GM21423 (cell line): ENCODE measurements at regions not wholly inside any gene's neighbourhood (a gene's known extent, or its start where the extent isn't known, plus 50 kb on each side); places are given as distances from the start of the nearest gene placed in this dataset.
"Not testable (repeated sequence)": the region's sequence is repeated elsewhere in the genome, so short reads cannot be mapped to it uniquely, and the experiment has no call there.

Source experiments
- ATAC-seq: cut with Tn5 transposase; IDR thresholded peaks from one replicate; pipeline ENCODE4 v1.9.1; 2021; ENCODE audit warnings: mild to moderate bottlenecking, moderate library complexity; ENCODE audit not compliant: unreplicated experiment

DNA sequence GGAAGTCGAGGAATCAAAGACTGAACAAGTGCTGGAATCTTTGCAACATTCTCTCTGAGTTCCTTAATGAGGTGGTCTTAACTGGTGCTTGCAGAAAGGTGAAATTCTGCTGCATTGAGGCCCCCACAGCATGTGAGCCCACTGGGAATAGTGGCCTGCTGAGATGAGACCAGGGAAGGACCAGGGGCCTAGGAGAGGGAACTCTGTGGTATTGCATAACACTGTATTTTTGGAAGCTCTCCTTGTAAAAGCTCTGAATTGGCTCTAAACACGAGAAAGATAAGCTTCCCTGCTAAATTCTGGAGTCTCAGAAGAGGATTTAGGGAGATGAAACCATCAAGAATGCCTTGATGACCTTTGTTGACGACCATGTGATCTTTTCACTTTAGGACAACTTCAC is 100.4 kb upstream of the TSC22D1 start:
- ATAC-seq = no peak

- ATAC-seq = no peak
Measured at GRCh38 chr13:44669534-44669933, 93.4 kb upstream of the TSC22D1 start.

- no peak for ATAC-seq
Measured at GRCh38 chr13:44668688-44669087, 92.6 kb upstream of the TSC22D1 start.

DNA sequence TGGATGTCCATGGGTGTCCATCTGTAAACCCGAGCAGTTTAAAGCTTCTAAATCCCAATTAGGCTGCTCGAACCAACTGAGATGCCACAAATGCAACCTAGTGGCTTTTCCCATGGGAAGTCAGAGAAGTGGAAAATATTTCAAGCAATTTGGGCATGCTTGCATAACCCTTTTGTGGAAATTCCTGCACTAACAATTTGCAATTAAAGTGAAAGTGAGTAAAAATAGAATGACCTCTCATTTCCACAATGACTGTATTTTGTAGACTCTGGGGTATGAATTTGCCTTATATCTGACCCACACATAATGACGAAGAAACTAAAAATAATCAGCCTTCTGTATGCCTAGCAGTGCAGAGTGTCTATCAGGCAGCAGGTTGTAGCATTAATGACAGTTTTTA is 91.8 kb upstream of the TSC22D1 start:
- ATAC-seq = peak; percentile 53

- not testable (repeated sequence) for ATAC-seq
Measured at GRCh38 chr13:44666538-44666937, 90.4 kb upstream of the TSC22D1 start.

GRCh38 chr13:44664308-44664707 is 88.2 kb upstream of the TSC22D1 start:
- no peak for ATAC-seq

DNA sequence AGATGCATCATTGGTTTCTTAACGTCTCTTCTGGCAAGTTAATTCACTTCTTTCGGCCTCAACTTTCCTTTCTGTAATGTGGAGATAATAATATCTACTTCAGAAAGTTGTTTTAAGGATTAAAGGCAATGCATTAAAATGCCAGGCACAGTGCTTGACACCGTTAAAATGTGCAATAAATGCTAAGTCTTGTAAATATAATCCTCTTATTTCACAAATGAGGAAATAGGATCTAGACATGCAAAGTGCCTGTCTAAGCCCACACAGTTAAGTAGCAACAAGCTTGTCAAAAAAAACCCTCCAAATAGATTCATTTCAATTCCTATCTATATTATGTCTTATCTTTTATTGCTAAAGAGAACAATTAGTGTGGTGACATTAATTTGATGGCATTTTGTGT is 86.4 kb upstream of the TSC22D1 start:
- ATAC-seq = no peak

DNA sequence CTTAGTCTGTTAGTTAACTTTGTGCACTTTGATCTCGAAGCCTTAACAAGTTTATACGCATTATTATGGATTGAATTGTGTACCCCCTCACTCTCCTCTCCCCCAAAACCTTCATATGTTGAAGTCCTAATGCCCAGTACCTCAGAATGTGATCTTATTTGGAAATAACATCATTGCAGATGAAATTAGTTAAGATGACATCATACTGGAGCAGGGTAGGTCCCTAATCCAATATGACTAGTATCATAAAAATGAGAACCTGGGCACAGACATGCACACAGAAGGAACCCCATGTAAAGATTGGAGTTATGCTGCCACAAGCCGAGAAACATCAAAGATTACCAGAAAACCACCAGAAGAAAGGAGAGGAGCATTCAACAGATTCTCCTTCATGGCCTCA is 85.8 kb upstream of the TSC22D1 start:
- no peak for ATAC-seq

- no peak for ATAC-seq
Measured at GRCh38 chr13:44660050-44660449, 83.9 kb upstream of the TSC22D1 start.

DNA sequence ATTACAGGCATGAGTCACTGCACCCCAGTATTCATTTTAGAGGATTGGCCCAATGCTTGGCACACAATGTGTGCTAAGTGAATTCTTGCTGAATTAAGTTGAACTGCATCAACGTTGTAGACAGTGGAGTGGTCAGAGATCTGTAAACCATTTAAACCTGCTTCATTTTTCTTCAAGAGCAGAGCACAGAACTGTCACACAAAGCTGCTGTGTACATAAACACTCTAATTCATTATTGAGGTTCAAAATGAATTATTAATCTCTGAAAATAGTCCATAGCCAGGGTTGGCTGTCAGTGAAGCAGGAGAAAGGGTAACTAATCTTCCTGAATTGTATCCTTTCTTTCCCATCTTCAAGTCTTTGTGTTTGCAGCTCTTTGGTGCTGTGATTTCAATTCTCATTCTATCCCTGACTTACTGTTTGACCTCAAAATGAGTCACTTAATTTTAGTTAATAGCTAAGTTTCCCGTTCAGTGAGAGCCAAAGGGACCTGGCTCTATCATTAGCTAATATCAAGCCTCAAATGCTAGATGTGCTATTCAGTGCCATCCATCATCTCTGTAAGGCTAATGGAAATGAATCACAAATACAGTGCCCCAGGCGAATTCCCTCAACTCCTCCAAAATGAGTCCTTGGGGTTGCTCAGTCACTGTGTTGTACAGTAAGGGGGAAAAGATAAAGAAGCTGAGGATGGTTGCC is 77.0 kb upstream of the TSC22D1 start:
- ATAC-seq = no peak

GRCh38 chr13:44652168-44652567 is 76.0 kb upstream of the TSC22D1 start:
- ATAC-seq = no peak

- no peak for ATAC-seq
Measured at GRCh38 chr13:44651724-44652123, 75.6 kb upstream of the TSC22D1 start.

DNA sequence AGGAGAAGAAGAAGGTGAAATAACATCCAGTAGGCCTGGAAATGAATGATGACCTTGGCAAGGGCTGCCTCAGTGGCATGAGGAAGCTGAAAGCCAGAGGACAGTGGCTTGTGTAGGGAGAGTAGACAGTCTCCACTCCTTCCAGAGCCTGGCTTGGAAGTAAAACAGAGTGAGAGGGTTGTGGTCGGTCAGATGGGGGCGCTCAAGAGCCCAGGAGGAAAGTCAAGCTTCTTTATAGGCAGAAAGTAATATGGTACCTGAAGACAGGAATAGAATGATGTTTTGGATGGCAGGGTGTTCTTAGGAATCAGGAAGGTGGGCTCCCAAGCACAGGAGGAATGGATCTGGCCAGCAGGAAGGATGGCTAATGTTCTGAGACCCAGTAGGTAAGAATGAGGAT is 75.1 kb upstream of the TSC22D1 start:
- no peak for ATAC-seq

GRCh38 chr13:44649834-44650233 is 73.7 kb upstream of the TSC22D1 start:
- no peak for ATAC-seq

GRCh38 chr13:44649104-44649428 is 72.9 kb upstream of the TSC22D1 start:
- ATAC-seq = no peak

DNA sequence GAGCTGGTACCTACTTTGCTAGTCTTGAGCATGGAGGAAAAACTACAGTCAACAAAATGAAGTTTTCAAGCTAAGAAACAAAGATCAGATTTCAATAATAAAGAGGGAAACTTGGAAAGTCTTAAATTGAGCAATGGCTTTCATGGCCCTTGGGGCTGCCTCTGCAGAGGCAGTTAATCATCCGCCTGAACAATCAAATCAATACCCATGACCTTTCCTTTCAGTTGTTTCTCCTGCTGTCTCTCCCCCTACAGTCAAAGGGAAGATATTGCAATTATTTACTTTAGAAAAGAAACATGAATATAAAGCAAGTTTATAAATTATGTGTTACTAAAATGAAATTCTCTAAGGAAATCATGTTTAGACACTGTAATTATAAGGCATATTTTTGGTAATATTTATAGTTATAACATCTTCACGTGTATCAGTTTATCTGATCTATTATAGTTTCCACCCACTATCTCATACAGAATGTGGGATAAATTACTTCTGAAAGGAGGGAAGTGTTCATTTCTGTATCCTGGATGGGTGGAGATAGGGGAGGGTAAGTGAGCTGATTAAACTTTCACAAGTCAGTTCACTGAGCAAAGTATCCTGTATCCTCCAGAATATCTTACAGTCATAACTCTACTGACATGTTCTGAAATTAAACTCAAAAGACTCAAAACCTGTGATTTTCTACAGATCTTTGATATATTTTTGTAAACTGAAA is 72.4 kb upstream of the TSC22D1 start:
- ATAC-seq = no peak

DNA sequence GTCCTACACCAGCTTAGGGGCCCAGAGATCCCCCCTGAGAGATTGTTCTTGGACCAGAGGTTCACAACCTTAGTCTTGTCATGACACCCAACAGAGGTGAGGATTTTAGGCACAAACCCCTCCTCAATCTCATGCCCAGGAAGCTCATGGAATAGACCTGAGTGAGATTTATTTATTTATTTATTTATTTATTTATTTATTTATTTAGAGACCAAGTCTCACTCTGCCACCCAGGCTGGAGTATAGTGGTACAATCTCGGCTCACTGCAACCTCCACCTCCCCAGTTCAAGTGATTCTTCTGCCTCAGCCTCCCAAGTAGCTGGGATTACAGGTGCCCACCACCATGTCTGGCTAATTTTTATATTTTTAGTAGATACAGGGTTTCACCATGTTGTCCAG is 71.4 kb upstream of the TSC22D1 start:
- ATAC-seq = not testable (repeated sequence)

GRCh38 chr13:44646044-44646443 is 69.9 kb upstream of the TSC22D1 start:
- no peak for ATAC-seq

DNA sequence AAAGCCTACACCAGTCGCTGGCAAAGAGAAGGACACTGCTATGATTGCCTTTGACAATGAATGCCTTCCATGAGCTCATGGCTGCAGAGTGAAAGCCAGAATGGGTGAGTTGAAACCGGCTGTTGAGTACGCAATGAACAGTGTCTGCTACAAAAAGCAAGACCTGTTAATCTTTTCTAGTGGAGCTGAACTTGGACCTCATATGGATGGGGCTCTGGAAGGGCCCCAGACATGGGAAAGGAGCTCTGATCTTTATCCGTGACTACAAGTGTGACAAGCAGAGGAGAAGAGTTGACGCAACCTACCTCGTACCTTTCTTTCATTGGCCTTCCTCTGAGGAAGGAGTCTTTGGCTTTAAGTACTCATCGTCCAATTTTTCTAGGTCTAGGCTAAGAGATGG is 67.1 kb upstream of the TSC22D1 start:
- no peak for ATAC-seq

- ATAC-seq = no peak
Measured at GRCh38 chr13:44637581-44637980, 61.5 kb upstream of the TSC22D1 start.

DNA sequence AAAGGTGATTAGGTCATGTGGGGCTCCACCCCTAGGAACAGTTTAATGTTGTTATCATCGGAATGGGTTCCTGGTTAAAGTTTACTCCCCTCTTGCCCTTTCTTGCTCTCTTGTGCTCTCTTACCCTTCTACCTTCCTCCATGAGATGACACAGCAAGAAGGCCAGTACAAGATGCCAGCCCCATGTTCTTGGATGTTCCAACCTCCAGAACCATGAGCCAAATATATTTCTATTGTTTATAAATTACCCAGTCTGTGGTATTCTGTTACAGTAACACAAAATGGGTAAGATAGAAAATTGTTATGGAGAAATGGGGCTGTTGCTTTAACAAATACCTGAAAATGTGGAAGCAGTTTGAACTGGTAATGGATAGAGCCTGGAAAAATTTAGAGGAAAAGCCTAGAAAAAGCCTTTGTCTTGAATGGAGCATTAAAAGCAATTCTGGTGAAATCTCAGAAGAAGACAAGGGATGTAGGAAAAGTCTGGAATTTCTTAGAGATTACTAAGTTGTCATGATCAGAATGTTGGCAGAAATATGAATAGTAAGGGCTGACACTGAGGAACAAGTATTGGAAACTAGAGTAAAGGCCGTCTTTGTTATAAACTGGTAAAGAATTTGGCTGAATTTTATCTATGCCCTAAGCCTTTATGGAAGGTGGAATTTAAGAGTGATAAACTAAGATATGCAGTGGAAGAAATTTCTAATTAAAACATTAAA is 53.5 kb upstream of the TSC22D1 start:
- ATAC-seq = no peak

DNA sequence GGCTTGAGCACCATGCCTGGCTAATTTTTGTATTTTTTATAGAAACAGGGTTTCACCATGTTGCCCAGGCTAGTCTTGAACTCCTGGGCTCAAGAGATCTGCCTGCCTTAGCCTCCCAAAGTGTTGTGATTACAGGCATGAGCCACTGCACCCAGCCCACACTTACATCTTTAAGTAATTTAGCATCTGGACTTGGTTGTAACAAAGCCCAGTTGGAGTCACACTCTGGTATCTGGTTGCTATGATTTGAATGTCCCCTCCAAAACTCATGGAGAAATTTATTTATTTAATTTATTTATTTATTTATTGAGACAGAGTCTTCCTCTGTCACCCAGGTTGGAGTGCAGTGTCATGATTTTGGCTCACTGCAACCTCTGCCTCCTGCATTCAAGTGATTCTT is 52.7 kb upstream of the TSC22D1 start:
- not testable (repeated sequence) for ATAC-seq
